ENCODE measurements at regions not wholly inside any gene's neighbourhood (a gene's known extent, or its start where the extent isn't known, plus 50 kb on each side); places are given as distances from the start of the nearest gene placed in this dataset.

- TF ChIP-seq, protein P1, sequence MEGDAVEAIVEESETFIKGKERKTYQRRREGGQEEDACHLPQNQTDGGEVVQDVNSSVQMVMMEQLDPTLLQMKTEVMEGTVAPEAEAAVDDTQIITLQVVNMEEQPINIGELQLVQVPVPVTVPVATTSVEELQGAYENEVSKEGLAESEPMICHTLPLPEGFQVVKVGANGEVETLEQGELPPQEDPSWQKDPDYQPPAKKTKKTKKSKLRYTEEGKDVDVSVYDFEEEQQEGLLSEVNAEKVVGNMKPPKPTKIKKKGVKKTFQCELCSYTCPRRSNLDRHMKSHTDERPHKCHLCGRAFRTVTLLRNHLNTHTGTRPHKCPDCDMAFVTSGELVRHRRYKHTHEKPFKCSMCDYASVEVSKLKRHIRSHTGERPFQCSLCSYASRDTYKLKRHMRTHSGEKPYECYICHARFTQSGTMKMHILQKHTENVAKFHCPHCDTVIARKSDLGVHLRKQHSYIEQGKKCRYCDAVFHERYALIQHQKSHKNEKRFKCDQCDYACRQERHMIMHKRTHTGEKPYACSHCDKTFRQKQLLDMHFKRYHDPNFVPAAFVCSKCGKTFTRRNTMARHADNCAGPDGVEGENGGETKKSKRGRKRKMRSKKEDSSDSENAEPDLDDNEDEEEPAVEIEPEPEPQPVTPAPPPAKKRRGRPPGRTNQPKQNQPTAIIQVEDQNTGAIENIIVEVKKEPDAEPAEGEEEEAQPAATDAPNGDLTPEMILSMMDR (IDR thresholded peaks at IDR 0.05): no peak
- no peak for TF ChIP-seq POLR2A (IDR thresholded peaks at IDR 0.05)
These were observed 394.8 kb upstream of the MAF start for GRCh38 chr16:79995315-79995714.

Data from Peyer's patch (tissue), 4 donors.